ENCODE measurements at regions not wholly inside any gene's neighbourhood (a gene's known extent, or its start where the extent isn't known, plus 50 kb on each side); places are given as distances from the start of the nearest gene placed in this dataset.

GRCh38 chr19:27652281-27652680, 1560.7 kb downstream of the UQCRFS1 start:
- no peak for TF ChIP-seq MAZ (IDR thresholded peaks at IDR 0.05; ENCODE audit: borderline replicate concordance, low read depth, low read length)
- TF ChIP-seq CTCF (IDR thresholded peaks at IDR 0.05), result no peak
- TF ChIP-seq SMC3 (IDR thresholded peaks at IDR 0.05), result no peak
- TF ChIP-seq POLR2A (IDR thresholded peaks at IDR 0.05; ENCODE audit: low read length), result no peak
- TF ChIP-seq, protein P1, sequence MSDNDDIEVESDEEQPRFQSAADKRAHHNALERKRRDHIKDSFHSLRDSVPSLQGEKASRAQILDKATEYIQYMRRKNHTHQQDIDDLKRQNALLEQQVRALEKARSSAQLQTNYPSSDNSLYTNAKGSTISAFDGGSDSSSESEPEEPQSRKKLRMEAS (IDR thresholded peaks at IDR 0.05), result no peak
- TF ChIP-seq MYC (IDR thresholded peaks at IDR 0.05; ENCODE audit: borderline replicate concordance, low read length), result no peak
- TF ChIP-seq ZFP36 (IDR thresholded peaks at IDR 0.05; ENCODE audit: borderline replicate concordance, partially characterized antibody), result no peak
- no peak for TF ChIP-seq CBX2 (IDR thresholded peaks at IDR 0.05; ENCODE audit: borderline replicate concordance, low read depth)
- no peak for TF ChIP-seq JUNB (IDR thresholded peaks at IDR 0.05)
- no peak for TF ChIP-seq RFX5 (IDR thresholded peaks at IDR 0.05)
- no peak for TF ChIP-seq ZSCAN20 (CRISPR knock-in tag; IDR thresholded peaks at IDR 0.05)
- TF ChIP-seq, protein P2, sequence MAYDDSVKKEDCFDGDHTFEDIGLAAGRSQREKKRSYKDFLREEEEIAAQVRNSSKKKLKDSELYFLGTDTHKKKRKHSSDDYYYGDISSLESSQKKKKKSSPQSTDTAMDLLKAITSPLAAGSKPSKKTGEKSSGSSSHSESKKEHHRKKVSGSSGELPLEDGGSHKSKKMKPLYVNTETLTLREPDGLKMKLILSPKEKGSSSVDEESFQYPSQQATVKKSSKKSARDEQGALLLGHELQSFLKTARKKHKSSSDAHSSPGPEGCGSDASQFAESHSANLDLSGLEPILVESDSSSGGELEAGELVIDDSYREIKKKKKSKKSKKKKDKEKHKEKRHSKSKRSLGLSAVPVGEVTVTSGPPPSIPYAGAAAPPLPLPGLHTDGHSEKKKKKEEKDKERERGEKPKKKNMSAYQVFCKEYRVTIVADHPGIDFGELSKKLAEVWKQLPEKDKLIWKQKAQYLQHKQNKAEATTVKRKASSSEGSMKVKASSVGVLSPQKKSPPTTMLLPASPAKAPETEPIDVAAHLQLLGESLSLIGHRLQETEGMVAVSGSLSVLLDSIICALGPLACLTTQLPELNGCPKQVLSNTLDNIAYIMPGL (CRISPR knock-in tag; IDR thresholded peaks at IDR 0.05; ENCODE audit: borderline replicate concordance), result no peak

All from A549 (cell line).